GM19240 (cell line): ENCODE measurements at regions not wholly inside any gene's neighbourhood (a gene's known extent, or its start where the extent isn't known, plus 50 kb on each side); places are given as distances from the start of the nearest gene placed in this dataset.
"Not testable (repeated sequence)": the region's sequence is repeated elsewhere in the genome, so short reads cannot be mapped to it uniquely, and the experiment has no call there.

Experiments
- DNase-seq: peaks from one replicate; pipeline ENCODE4 v3.0.0; 2011; ENCODE audit warnings: low spot score; ENCODE audit not compliant: insufficient read length

- DNase-seq = no peak
Observed at GRCh38 chr18:56488739-56489138, 149.7 kb downstream of the TXNL1 start.

- DNase-seq = no peak
Observed at GRCh38 chr18:56487801-56488200, 150.6 kb downstream of the TXNL1 start.

- no peak for DNase-seq
Observed at GRCh38 chr18:56483386-56483785, 155.0 kb downstream of the TXNL1 start.

- not testable (repeated sequence) for DNase-seq
Observed at GRCh38 chr18:56482813-56483212, 155.6 kb downstream of the TXNL1 start.

GRCh38 chr18:56481751-56482150, 156.6 kb downstream of the TXNL1 start:
- no peak for DNase-seq

- no peak for DNase-seq
Observed at GRCh38 chr18:56479841-56480240, 158.6 kb downstream of the TXNL1 start.

- DNase-seq = no peak
Observed at GRCh38 chr18:56475250-56475649, 163.1 kb downstream of the TXNL1 start.

- no peak for DNase-seq
Observed at GRCh38 chr18:56473400-56474024, 164.9 kb downstream of the TXNL1 start.

- DNase-seq = no peak
Observed at GRCh38 chr18:56470406-56471351, 167.7 kb downstream of the TXNL1 start.

- DNase-seq = no peak
Observed at GRCh38 chr18:56469582-56469981, 168.8 kb downstream of the TXNL1 start.

GRCh38 chr18:56468396-56468795, 170.0 kb downstream of the TXNL1 start:
- no peak for DNase-seq

GRCh38 chr18:56462276-56462675, 176.1 kb downstream of the TXNL1 start:
- no peak for DNase-seq

- DNase-seq = no peak
Observed at GRCh38 chr18:56461151-56461550, 177.2 kb downstream of the TXNL1 start.

- DNase-seq = no peak
Observed at GRCh38 chr18:56460581-56460980, 177.8 kb downstream of the TXNL1 start.

GRCh38 chr18:56458770-56459712, 179.4 kb downstream of the TXNL1 start:
- DNase-seq = no peak

GRCh38 chr18:56455874-56456273, 182.5 kb downstream of the TXNL1 start:
- no peak for DNase-seq

GRCh38 chr18:56455141-56455540, 183.3 kb downstream of the TXNL1 start:
- no peak for DNase-seq

- DNase-seq = no peak
Observed at GRCh38 chr18:56453631-56454030, 184.8 kb downstream of the TXNL1 start.

GRCh38 chr18:56451188-56451587, 187.2 kb downstream of the TXNL1 start:
- DNase-seq = no peak

GRCh38 chr18:56448751-56449150, 189.6 kb downstream of the TXNL1 start:
- no peak for DNase-seq

GRCh38 chr18:56445422-56445821, 193.0 kb downstream of the TXNL1 start:
- DNase-seq = no peak

GRCh38 chr18:56444201-56444600, 194.2 kb downstream of the TXNL1 start:
- DNase-seq = no peak
